Neural crest cell (in vitro differentiated cells): ENCODE measurements at regions not wholly inside any gene's neighbourhood (a gene's known extent, or its start where the extent isn't known, plus 50 kb on each side); places are given as distances from the start of the nearest gene placed in this dataset.

Experiments
- DNase-seq: peaks from one replicate; pipeline ENCODE4 v3.0.0; 2021; ENCODE audit warnings: low read depth, mixed read lengths, low spot score
- H3K27ac Mint-ChIP-seq: one replicate; pipeline ENCODE4 v1.8.0; 2021; ENCODE audit warnings: mild to moderate bottlenecking, mixed read lengths; ENCODE audit not compliant: unreplicated experiment
- H3K27me3 Mint-ChIP-seq: 2 replicates; pipeline ENCODE4 v1.8.0; 2021; ENCODE audit warnings: low read depth, mild to moderate bottlenecking, mixed read lengths
- H3K36me3 Mint-ChIP-seq: 2 replicates; pipeline ENCODE4 v1.8.0; 2021; ENCODE audit warnings: low read depth, mild to moderate bottlenecking, mixed read lengths
- H3K4me1 Mint-ChIP-seq: 2 replicates; pipeline ENCODE4 v1.8.0; 2021; ENCODE audit warnings: mixed read lengths
- H3K4me3 Mint-ChIP-seq: one replicate; pipeline ENCODE4 v1.8.0; 2021; ENCODE audit warnings: mild to moderate bottlenecking, mixed read lengths
- H3K9me3 Mint-ChIP-seq: 2 replicates; pipeline ENCODE4 v1.8.0; 2021; ENCODE audit warnings: mixed read lengths
- TF ChIP-seq, protein P1 (sequence below): fragments of 200-600 bp; sonication (generic); conservative IDR thresholded peaks from 2 replicates; pipeline ENCODE4 v1.5.0; 2021; ENCODE audit warnings: antibody characterized with exemption, mild to moderate bottlenecking

GRCh38 chr13:84574851-84575250 is 692.6 kb upstream of the SLITRK1 start:
- no peak overlapping the region for H3K4me3 Mint-ChIP-seq

DNA sequence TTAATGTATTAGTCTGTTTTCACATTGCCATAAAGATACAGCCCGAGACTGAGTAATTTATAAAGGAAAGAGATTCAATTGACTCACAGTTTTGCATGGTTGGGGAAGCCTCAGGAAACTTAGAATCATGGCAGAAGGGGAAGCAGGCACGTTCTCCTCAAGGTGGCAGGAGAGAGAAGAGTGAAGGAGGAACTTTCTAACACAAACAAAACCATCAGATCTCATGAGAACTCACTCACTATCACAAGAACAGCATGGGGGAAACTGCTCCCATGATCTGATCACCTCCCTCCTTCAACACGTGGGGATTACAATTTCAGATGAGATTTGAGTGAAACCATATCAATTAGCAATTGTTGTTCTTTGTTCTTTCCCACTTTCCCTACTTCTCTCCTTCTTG is 689.0 kb upstream of the SLITRK1 start:
- no peak for DNase-seq
- TF ChIP-seq, protein P1, sequence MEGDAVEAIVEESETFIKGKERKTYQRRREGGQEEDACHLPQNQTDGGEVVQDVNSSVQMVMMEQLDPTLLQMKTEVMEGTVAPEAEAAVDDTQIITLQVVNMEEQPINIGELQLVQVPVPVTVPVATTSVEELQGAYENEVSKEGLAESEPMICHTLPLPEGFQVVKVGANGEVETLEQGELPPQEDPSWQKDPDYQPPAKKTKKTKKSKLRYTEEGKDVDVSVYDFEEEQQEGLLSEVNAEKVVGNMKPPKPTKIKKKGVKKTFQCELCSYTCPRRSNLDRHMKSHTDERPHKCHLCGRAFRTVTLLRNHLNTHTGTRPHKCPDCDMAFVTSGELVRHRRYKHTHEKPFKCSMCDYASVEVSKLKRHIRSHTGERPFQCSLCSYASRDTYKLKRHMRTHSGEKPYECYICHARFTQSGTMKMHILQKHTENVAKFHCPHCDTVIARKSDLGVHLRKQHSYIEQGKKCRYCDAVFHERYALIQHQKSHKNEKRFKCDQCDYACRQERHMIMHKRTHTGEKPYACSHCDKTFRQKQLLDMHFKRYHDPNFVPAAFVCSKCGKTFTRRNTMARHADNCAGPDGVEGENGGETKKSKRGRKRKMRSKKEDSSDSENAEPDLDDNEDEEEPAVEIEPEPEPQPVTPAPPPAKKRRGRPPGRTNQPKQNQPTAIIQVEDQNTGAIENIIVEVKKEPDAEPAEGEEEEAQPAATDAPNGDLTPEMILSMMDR: no peak
- no peak overlapping the region for H3K4me3 Mint-ChIP-seq
- H3K4me1 Mint-ChIP-seq: no peaks in the 10 kb centered on the region
- H3K36me3 Mint-ChIP-seq: no peaks in the 10 kb centered on the region
- H3K9me3 Mint-ChIP-seq: no peaks in the 10 kb centered on the region
- no peaks in the 10 kb centered on the region for H3K27me3 Mint-ChIP-seq
- no peak overlapping the region for H3K27ac Mint-ChIP-seq

More at GRCh38 chr13:84574851-84575250, 692.6 kb upstream of the SLITRK1 start:
- Mint-ChIP-seq H3K27ac (no peak overlapping the region), H3K9me3 (no peaks in the 10 kb centered on the region), H3K36me3 (no peaks in the 10 kb centered on the region), H3K27me3 (no peaks in the 10 kb centered on the region), H3K4me1 (no peaks in the 10 kb centered on the region)
- DNase-seq: no peak
- TF ChIP-seq, protein P1: peak; percentile 60

GRCh38 chr13:84570831-84571230 is 688.6 kb upstream of the SLITRK1 start:
- Mint-ChIP-seq H3K4me3 (no peak overlapping the region), H3K9me3 (no peaks in the 10 kb centered on the region), H3K36me3 (no peaks in the 10 kb centered on the region), H3K4me1 (no peaks in the 10 kb centered on the region), H3K27ac (no peak overlapping the region), H3K27me3 (no peaks in the 10 kb centered on the region)
- TF ChIP-seq, protein P1: no peak
- no peak for DNase-seq

- TF ChIP-seq, protein P1: no peak
- no peak overlapping the region for H3K27ac Mint-ChIP-seq
Measured at GRCh38 chr13:84569366-84569765, 687.1 kb upstream of the SLITRK1 start.

DNA sequence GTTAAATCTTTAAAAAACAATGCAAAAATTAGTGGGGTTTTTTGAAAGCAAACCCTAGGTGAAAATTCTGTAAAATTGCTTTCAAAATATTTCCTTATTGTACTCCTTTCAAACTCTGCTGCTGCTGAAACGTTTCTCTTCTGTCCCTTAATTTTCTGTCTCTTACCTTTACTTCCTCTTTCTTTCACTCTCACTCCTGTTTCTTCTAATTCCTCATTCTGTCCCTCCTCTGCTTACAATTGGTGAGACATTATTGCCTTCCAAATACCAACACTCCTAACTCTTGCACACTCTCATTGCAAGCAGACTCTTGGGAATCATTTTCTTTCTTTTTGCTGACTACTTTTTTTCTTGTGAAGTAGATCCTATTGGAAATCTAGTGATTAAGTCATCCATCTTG is 685.6 kb upstream of the SLITRK1 start:
- Mint-ChIP-seq H3K9me3 (no peaks in the 10 kb centered on the region), H3K4me1 (no peaks in the 10 kb centered on the region), H3K4me3 (no peak overlapping the region), H3K27ac (no peak overlapping the region), H3K27me3 (no peaks in the 10 kb centered on the region), H3K36me3 (no peaks in the 10 kb centered on the region)
- TF ChIP-seq, protein P1: no peak
- DNase-seq: no peak

More at GRCh38 chr13:84569366-84569765, 687.1 kb upstream of the SLITRK1 start:
- Mint-ChIP-seq H3K9me3 (no peaks in the 10 kb centered on the region), H3K27me3 (no peaks in the 10 kb centered on the region), H3K4me3 (no peak overlapping the region), H3K36me3 (no peaks in the 10 kb centered on the region), H3K4me1 (no peaks in the 10 kb centered on the region)
- DNase-seq: no peak

- Mint-ChIP-seq H3K4me1 (no peaks in the 10 kb centered on the region), H3K27me3 (no peaks in the 10 kb centered on the region), H3K9me3 (no peaks in the 10 kb centered on the region), H3K36me3 (no peaks in the 10 kb centered on the region), H3K27ac (no peak overlapping the region), H3K4me3 (no peak overlapping the region)
- TF ChIP-seq, protein P1: no peak
- DNase-seq: no peak
Measured at GRCh38 chr13:84566780-84567179, 684.5 kb upstream of the SLITRK1 start.
